ENCODE measurements at regions not wholly inside any gene's neighbourhood (a gene's known extent, or its start where the extent isn't known, plus 50 kb on each side); places are given as distances from the start of the nearest gene placed in this dataset.

- in situ Hi-C loops (cut with HindIII; ENCODE audit: low pct_ligation_motif_present, low sequenced_read_pairs): no loop called here
- DNase-seq: no peak
- no peak overlapping the region for H3K27ac ChIP-seq
- no peaks in the 10 kb centered on the region for H3K27me3 ChIP-seq (replicated peaks)
- no peak overlapping the region for H3K4me3 ChIP-seq (ENCODE audit: low read depth, low read length)
- no peaks in the 10 kb centered on the region for H3K36me3 ChIP-seq (replicated peaks)
- TF ChIP-seq, protein P1, sequence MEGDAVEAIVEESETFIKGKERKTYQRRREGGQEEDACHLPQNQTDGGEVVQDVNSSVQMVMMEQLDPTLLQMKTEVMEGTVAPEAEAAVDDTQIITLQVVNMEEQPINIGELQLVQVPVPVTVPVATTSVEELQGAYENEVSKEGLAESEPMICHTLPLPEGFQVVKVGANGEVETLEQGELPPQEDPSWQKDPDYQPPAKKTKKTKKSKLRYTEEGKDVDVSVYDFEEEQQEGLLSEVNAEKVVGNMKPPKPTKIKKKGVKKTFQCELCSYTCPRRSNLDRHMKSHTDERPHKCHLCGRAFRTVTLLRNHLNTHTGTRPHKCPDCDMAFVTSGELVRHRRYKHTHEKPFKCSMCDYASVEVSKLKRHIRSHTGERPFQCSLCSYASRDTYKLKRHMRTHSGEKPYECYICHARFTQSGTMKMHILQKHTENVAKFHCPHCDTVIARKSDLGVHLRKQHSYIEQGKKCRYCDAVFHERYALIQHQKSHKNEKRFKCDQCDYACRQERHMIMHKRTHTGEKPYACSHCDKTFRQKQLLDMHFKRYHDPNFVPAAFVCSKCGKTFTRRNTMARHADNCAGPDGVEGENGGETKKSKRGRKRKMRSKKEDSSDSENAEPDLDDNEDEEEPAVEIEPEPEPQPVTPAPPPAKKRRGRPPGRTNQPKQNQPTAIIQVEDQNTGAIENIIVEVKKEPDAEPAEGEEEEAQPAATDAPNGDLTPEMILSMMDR (IDR thresholded peaks at IDR 0.05; ENCODE audit: low read depth, low read length, missing control alignments): no peak
Observed at GRCh38 chr9:12874395-12874794, 99.6 kb downstream of the LURAP1L start.

DNA sequence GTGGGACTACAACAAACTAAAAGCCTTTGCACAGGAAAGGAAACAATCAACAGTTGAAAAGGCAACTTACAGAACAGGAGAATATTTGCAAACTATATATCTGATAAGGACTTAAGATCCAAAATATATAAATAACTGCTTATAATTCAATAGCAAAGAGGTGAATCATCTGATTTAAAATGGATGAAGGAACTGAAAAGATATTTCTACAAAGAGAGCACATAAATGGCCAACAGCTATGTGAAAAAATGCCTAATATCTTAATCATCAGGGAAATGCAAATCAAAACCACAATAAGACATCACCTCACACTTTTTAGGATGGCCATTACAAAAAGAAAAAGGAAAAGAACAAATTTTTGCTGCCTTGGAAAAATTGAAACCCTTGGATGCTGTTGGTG is 100.4 kb downstream of the LURAP1L start:
- DNase-seq: no peak
- Histone ChIP-seq H3K27me3 (replicated peaks) (no peaks in the 10 kb centered on the region), H3K27ac (no peak overlapping the region), H3K4me3 (ENCODE audit: low read depth, low read length) (no peak overlapping the region), H3K36me3 (replicated peaks) (no peaks in the 10 kb centered on the region)
- in situ Hi-C loops (cut with HindIII; ENCODE audit: low pct_ligation_motif_present, low sequenced_read_pairs): no loop called here
- TF ChIP-seq, protein P1 (IDR thresholded peaks at IDR 0.05; ENCODE audit: low read depth, low read length, missing control alignments): no peak

DNA sequence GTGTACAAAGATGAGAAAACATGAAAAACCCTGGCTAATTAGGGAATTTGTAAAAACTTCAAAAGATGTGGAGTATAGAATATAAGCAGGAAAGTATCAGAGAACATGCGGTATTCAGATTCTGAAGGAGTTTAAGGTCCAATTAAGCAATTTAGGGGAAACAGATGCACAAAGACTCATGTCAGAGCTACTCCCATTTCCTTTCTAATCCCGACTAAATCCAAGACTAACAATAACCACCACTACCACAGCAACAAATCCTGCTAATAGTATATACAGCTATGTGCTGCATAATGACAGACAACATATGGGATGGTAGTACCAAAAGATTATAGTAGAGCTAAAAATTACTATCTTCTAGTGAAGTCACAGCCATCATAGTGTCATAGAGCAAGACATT is 102.1 kb downstream of the LURAP1L start:
- DNase-seq: no peak
- TF ChIP-seq, protein P1 (IDR thresholded peaks at IDR 0.05; ENCODE audit: low read depth, low read length, missing control alignments): no peak
- H3K27ac ChIP-seq: no peak overlapping the region
- H3K4me3 ChIP-seq (ENCODE audit: low read depth, low read length): no peak overlapping the region
- H3K36me3 ChIP-seq (replicated peaks): no peaks in the 10 kb centered on the region
- in situ Hi-C loops (cut with HindIII; ENCODE audit: low pct_ligation_motif_present, low sequenced_read_pairs): no loop called here
- no peaks in the 10 kb centered on the region for H3K27me3 ChIP-seq (replicated peaks)

GRCh38 chr9:12878351-12878978 is 103.6 kb downstream of the LURAP1L start:
- no peak overlapping the region for H3K4me3 ChIP-seq (ENCODE audit: low read depth, low read length)
- TF ChIP-seq, protein P1 (IDR thresholded peaks at IDR 0.05; ENCODE audit: low read depth, low read length, missing control alignments): no peak
- in situ Hi-C loops (cut with HindIII; ENCODE audit: low pct_ligation_motif_present, low sequenced_read_pairs): no loop called here
- no peak overlapping the region for H3K27ac ChIP-seq
- no peaks in the 10 kb centered on the region for H3K36me3 ChIP-seq (replicated peaks)
- no peaks in the 10 kb centered on the region for H3K27me3 ChIP-seq (replicated peaks)
- DNase-seq: no peak

DNA sequence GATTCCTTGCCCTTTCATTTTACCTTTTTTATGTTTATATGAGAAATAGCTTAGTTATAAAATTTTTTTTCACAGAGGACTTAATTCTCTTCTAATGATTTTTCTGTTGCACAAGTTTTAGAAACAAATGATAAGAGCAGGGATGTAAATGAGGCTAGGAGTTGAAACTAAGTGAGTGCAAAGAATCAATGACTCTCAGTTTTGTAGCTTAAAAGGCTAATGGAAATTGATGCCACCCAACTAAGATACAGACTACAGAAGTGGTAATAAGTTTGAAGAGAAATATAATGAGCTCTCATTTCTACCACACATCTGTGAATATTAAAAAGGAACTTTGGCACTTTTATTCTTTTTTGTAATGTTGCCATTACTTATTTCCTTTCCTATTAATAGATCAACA is 105.1 kb downstream of the LURAP1L start:
- in situ Hi-C loops (cut with HindIII; ENCODE audit: low pct_ligation_motif_present, low sequenced_read_pairs): no loop called here
- Histone ChIP-seq H3K27ac (no peak overlapping the region), H3K4me3 (ENCODE audit: low read depth, low read length) (no peak overlapping the region), H3K27me3 (replicated peaks) (no peaks in the 10 kb centered on the region), H3K36me3 (replicated peaks) (no peaks in the 10 kb centered on the region)
- DNase-seq: no peak
- TF ChIP-seq, protein P1 (IDR thresholded peaks at IDR 0.05; ENCODE audit: low read depth, low read length, missing control alignments): no peak

- no peak overlapping the region for H3K27ac ChIP-seq
- in situ Hi-C loops (cut with HindIII; ENCODE audit: low pct_ligation_motif_present, low sequenced_read_pairs): no loop called here
Observed at GRCh38 chr9:12880406-12881015, 105.7 kb downstream of the LURAP1L start.

More at GRCh38 chr9:12880406-12881015, 105.7 kb downstream of the LURAP1L start:
- no peak overlapping the region for H3K4me3 ChIP-seq (ENCODE audit: low read depth, low read length)
- H3K36me3 ChIP-seq (replicated peaks): no peaks in the 10 kb centered on the region
- no peaks in the 10 kb centered on the region for H3K27me3 ChIP-seq (replicated peaks)
- TF ChIP-seq, protein P1 (IDR thresholded peaks at IDR 0.05; ENCODE audit: low read depth, low read length, missing control alignments): no peak
- no peak for DNase-seq
